ENCODE measurements at regions not wholly inside any gene's neighbourhood (a gene's known extent, or its start where the extent isn't known, plus 50 kb on each side); places are given as distances from the start of the nearest gene placed in this dataset.

- 0% methylated on average over 1 of the region's 1 CpG for WGBS (ENCODE audit: insufficient coverage, insufficient replicate concordance, low lambda C conversion rate, missing lambda C conversion rate)
- no peak overlapping the region for H2AFZ ChIP-seq (ENCODE audit: control insufficient read depth, low read depth, low read length)
- no peak for ATAC-seq
- in situ Hi-C loops (cut with MboI): no loop called here
- H3K36me3 ChIP-seq (ENCODE audit: control insufficient read depth in 2 of 2, insufficient read depth in 2 of 2, low read length in 1 of 2): no peaks in the 10 kb centered on the region
- no TSS peak for BruUV-seq (replicated peaks)
- no peaks in the 10 kb centered on the region for H3K9me3 ChIP-seq (replicated peaks; ENCODE audit: control insufficient read depth, insufficient read depth, low read length)
- CTCF ChIA-PET: no interaction called here
- no peak overlapping the region for H3K4me2 ChIP-seq (ENCODE audit: control insufficient read depth, insufficient read depth)
- POLR2A ChIA-PET: no interaction called here
- H4K20me1 ChIP-seq (ENCODE audit: control insufficient read depth, insufficient read depth): no peaks in the 10 kb centered on the region
- FAIRE-seq: no peak
- H3K27me3 ChIP-seq (replicated peaks in 1 of 2; ENCODE audit: control insufficient read depth in 2 of 2, insufficient read depth in 2 of 2, low read length in 1 of 2): no peaks in the 10 kb centered on the region; a peak in 1 of 4 replicates
- no peak for TF ChIP-seq ATF7 (IDR thresholded peaks at IDR 0.05; ENCODE audit: low read depth)
- TF ChIP-seq, protein P1, sequence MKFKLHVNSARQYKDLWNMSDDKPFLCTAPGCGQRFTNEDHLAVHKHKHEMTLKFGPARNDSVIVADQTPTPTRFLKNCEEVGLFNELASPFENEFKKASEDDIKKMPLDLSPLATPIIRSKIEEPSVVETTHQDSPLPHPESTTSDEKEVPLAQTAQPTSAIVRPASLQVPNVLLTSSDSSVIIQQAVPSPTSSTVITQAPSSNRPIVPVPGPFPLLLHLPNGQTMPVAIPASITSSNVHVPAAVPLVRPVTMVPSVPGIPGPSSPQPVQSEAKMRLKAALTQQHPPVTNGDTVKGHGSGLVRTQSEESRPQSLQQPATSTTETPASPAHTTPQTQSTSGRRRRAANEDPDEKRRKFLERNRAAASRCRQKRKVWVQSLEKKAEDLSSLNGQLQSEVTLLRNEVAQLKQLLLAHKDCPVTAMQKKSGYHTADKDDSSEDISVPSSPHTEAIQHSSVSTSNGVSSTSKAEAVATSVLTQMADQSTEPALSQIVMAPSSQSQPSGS (IDR thresholded peaks at IDR 0.05; ENCODE audit: low read length): no peak
- TF ChIP-seq, protein P2, sequence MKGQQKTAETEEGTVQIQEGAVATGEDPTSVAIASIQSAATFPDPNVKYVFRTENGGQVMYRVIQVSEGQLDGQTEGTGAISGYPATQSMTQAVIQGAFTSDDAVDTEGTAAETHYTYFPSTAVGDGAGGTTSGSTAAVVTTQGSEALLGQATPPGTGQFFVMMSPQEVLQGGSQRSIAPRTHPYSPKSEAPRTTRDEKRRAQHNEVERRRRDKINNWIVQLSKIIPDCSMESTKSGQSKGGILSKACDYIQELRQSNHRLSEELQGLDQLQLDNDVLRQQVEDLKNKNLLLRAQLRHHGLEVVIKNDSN (IDR thresholded peaks at IDR 0.05; ENCODE audit: borderline replicate concordance, extremely low read length, insufficient read depth, low read depth, low read length): no peak
- TF ChIP-seq, protein P3, sequence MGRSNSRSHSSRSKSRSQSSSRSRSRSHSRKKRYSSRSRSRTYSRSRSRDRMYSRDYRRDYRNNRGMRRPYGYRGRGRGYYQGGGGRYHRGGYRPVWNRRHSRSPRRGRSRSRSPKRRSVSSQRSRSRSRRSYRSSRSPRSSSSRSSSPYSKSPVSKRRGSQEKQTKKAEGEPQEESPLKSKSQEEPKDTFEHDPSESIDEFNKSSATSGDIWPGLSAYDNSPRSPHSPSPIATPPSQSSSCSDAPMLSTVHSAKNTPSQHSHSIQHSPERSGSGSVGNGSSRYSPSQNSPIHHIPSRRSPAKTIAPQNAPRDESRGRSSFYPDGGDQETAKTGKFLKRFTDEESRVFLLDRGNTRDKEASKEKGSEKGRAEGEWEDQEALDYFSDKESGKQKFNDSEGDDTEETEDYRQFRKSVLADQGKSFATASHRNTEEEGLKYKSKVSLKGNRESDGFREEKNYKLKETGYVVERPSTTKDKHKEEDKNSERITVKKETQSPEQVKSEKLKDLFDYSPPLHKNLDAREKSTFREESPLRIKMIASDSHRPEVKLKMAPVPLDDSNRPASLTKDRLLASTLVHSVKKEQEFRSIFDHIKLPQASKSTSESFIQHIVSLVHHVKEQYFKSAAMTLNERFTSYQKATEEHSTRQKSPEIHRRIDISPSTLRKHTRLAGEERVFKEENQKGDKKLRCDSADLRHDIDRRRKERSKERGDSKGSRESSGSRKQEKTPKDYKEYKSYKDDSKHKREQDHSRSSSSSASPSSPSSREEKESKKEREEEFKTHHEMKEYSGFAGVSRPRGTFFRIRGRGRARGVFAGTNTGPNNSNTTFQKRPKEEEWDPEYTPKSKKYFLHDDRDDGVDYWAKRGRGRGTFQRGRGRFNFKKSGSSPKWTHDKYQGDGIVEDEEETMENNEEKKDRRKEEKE (IDR thresholded peaks at IDR 0.05): no peak
- TF ChIP-seq, protein P4, sequence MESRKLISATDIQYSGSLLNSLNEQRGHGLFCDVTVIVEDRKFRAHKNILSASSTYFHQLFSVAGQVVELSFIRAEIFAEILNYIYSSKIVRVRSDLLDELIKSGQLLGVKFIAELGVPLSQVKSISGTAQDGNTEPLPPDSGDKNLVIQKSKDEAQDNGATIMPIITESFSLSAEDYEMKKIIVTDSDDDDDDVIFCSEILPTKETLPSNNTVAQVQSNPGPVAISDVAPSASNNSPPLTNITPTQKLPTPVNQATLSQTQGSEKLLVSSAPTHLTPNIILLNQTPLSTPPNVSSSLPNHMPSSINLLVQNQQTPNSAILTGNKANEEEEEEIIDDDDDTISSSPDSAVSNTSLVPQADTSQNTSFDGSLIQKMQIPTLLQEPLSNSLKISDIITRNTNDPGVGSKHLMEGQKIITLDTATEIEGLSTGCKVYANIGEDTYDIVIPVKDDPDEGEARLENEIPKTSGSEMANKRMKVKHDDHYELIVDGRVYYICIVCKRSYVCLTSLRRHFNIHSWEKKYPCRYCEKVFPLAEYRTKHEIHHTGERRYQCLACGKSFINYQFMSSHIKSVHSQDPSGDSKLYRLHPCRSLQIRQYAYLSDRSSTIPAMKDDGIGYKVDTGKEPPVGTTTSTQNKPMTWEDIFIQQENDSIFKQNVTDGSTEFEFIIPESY (IDR thresholded peaks at IDR 0.05): no peak
- no peak for TF ChIP-seq SIX5 (IDR thresholded peaks at IDR 0.05; ENCODE audit: low read depth, low read length, severe bottlenecking)
- RAD21 ChIA-PET (ENCODE audit: unreplicated experiment): no interaction called here
- H3K4me1 ChIP-seq (ENCODE audit: control insufficient read depth, insufficient read depth, low read length): no peaks in the 10 kb centered on the region
- intact Hi-C loops (cut with micrococcal nuclease; ENCODE audit: unreplicated experiment): no loop called here
- no peak overlapping the region for H3K27ac ChIP-seq (ENCODE audit: control insufficient read depth, insufficient read depth)
- no peak overlapping the region for H3K4me3 ChIP-seq
- SMC1A ChIA-PET (ENCODE audit: uncharacterized antibody, unreplicated experiment): no interaction called here
- no peaks in the 10 kb centered on the region for H3K79me2 ChIP-seq (ENCODE audit: control insufficient read depth, insufficient read depth, low read length)
- H3K9ac ChIP-seq (ENCODE audit: control insufficient read depth, insufficient read depth, low read length): no peak overlapping the region
- DNase-seq (ENCODE audit: low read depth, low spot score): no peak
Observed at GRCh38 chr16:26692658-26693057, 374.1 kb upstream of the C16orf82 start.

Measured in GM12878 (cell line).